SU-DHL-6 (cell line): ENCODE measurements at regions not wholly inside any gene's neighbourhood (a gene's known extent, or its start where the extent isn't known, plus 50 kb on each side); places are given as distances from the start of the nearest gene placed in this dataset.

ENCODE experiments used
- CTCF ChIP-seq: fragments of 200-600 bp; sonication (generic); IDR thresholded peaks from one replicate; pipeline ENCODE4 v1.5.1; 2017; ENCODE audit warnings: antibody characterized with exemption, mild to moderate bottlenecking, low read length, moderate library complexity; ENCODE audit not compliant: insufficient read depth, poor library complexity, severe bottlenecking
- EZH2phosphoT487 ChIP-seq: fragments of 200-600 bp; sonication (generic), shearing (Covaris generic); conservative IDR thresholded peaks from 2 replicates; pipeline ENCODE4 v1.6.1; 2018; ENCODE audit warnings: mild to moderate bottlenecking, antibody characterized with exemption, low read length, moderate library complexity, mixed read lengths

- TF ChIP-seq EZH2phosphoT487 (no peak), CTCF (no peak)
Observed at GRCh38 chr4:12270546-12270945, 841.9 kb upstream of the HS3ST1 start.
